ENCODE measurements at regions not wholly inside any gene's neighbourhood (a gene's known extent, or its start where the extent isn't known, plus 50 kb on each side); places are given as distances from the start of the nearest gene placed in this dataset.

DNA sequence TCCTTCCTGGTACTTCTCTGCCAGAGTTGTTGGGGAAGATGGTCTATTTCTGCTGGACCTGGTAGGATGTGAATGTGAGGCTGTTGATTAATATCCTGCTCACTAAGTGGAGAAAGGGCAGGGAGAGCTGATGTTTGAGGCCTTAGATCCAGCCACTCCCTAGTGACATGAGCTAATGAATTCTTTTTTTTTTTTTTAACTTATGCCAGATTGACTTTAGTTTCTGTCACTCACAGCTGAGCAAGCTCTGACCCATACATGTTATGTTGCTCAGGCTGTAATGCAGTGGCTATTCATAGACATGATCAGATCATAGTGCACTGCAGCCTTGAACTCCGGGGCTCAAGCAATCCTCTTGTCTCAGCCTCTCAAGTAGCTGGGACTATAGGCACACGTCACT, 75.1 kb upstream of the SPRY4 start:
- TF ChIP-seq, protein P1, sequence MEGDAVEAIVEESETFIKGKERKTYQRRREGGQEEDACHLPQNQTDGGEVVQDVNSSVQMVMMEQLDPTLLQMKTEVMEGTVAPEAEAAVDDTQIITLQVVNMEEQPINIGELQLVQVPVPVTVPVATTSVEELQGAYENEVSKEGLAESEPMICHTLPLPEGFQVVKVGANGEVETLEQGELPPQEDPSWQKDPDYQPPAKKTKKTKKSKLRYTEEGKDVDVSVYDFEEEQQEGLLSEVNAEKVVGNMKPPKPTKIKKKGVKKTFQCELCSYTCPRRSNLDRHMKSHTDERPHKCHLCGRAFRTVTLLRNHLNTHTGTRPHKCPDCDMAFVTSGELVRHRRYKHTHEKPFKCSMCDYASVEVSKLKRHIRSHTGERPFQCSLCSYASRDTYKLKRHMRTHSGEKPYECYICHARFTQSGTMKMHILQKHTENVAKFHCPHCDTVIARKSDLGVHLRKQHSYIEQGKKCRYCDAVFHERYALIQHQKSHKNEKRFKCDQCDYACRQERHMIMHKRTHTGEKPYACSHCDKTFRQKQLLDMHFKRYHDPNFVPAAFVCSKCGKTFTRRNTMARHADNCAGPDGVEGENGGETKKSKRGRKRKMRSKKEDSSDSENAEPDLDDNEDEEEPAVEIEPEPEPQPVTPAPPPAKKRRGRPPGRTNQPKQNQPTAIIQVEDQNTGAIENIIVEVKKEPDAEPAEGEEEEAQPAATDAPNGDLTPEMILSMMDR (IDR thresholded peaks at IDR 0.05 in 2 of 3, conservative IDR thresholded peaks at IDR 0.05 in 1 of 3; ENCODE audit: control insufficient read depth in 2 of 3, extremely low read depth in 1 of 3, insufficient read depth in 1 of 3, low read depth in 3 of 3, low read length in 3 of 3), result no peak
- TF ChIP-seq, protein P2, sequence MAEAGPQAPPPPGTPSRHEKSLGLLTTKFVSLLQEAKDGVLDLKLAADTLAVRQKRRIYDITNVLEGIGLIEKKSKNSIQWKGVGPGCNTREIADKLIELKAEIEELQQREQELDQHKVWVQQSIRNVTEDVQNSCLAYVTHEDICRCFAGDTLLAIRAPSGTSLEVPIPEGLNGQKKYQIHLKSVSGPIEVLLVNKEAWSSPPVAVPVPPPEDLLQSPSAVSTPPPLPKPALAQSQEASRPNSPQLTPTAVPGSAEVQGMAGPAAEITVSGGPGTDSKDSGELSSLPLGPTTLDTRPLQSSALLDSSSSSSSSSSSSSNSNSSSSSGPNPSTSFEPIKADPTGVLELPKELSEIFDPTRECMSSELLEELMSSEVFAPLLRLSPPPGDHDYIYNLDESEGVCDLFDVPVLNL (IDR thresholded peaks at IDR 0.05; ENCODE audit: low read depth, low read length), result no peak
- TF ChIP-seq SP1 (IDR thresholded peaks at IDR 0.05; ENCODE audit: low read depth, low read length), result no peak
- TF ChIP-seq, protein P3, sequence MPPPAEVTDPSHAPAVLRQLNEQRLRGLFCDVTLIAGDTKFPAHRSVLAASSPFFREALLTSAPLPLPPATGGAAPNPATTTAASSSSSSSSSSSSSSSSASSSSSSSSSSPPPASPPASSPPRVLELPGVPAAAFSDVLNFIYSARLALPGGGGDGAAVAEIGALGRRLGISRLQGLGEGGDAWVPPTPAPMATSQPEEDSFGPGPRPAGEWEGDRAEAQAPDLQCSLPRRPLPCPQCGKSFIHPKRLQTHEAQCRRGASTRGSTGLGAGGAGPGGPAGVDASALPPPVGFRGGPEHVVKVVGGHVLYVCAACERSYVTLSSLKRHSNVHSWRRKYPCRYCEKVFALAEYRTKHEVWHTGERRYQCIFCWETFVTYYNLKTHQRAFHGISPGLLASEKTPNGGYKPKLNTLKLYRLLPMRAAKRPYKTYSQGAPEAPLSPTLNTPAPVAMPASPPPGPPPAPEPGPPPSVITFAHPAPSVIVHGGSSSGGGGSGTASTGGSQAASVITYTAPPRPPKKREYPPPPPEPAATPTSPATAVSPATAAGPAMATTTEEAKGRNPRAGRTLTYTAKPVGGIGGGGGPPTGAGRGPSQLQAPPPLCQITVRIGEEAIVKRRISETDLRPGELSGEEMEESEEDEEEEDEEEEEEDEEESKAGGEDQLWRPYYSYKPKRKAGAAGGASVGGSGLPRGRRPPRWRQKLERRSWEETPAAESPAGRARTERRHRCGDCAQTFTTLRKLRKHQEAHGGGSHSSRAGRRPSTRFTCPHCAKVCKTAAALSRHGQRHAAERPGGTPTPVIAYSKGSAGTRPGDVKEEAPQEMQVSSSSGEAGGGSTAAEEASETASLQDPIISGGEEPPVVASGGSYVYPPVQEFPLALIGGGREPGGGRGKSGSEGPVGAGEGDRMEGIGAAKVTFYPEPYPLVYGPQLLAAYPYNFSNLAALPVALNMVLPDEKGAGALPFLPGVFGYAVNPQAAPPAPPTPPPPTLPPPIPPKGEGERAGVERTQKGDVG (CRISPR knock-in tag; IDR thresholded peaks at IDR 0.05), result no peak
- no peak for TF ChIP-seq TAF1 (IDR thresholded peaks at IDR 0.05; ENCODE audit: borderline replicate concordance, low read depth, low read length)
- no peak for TF ChIP-seq TCF12 (IDR thresholded peaks at IDR 0.05; ENCODE audit: low read depth, low read length)
- TF ChIP-seq, protein P4, sequence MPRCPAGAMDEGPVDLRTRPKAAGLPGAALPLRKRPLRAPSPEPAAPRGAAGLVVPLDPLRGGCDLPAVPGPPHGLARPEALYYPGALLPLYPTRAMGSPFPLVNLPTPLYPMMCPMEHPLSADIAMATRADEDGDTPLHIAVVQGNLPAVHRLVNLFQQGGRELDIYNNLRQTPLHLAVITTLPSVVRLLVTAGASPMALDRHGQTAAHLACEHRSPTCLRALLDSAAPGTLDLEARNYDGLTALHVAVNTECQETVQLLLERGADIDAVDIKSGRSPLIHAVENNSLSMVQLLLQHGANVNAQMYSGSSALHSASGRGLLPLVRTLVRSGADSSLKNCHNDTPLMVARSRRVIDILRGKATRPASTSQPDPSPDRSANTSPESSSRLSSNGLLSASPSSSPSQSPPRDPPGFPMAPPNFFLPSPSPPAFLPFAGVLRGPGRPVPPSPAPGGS (IDR thresholded peaks at IDR 0.05; ENCODE audit: borderline replicate concordance, insufficient read depth, low read depth, low read length, poor library complexity, severe bottlenecking), result no peak
- no peak for TF ChIP-seq POLR2A (IDR thresholded peaks at IDR 0.05; ENCODE audit: low read depth, low read length)
- no peak for TF ChIP-seq ETV6 (conservative IDR thresholded peaks at IDR 0.05 in 1 of 2, IDR thresholded peaks at IDR 0.05 in 1 of 2; ENCODE audit: borderline replicate concordance in 1 of 2, low read depth in 1 of 2)
- TF ChIP-seq IRF4 (IDR thresholded peaks at IDR 0.05; ENCODE audit: low read depth, low read length), result no peak
- TF ChIP-seq POLR2AphosphoS5 (IDR thresholded peaks at IDR 0.05; ENCODE audit: low read length), result no peak
- TF ChIP-seq, protein P5, sequence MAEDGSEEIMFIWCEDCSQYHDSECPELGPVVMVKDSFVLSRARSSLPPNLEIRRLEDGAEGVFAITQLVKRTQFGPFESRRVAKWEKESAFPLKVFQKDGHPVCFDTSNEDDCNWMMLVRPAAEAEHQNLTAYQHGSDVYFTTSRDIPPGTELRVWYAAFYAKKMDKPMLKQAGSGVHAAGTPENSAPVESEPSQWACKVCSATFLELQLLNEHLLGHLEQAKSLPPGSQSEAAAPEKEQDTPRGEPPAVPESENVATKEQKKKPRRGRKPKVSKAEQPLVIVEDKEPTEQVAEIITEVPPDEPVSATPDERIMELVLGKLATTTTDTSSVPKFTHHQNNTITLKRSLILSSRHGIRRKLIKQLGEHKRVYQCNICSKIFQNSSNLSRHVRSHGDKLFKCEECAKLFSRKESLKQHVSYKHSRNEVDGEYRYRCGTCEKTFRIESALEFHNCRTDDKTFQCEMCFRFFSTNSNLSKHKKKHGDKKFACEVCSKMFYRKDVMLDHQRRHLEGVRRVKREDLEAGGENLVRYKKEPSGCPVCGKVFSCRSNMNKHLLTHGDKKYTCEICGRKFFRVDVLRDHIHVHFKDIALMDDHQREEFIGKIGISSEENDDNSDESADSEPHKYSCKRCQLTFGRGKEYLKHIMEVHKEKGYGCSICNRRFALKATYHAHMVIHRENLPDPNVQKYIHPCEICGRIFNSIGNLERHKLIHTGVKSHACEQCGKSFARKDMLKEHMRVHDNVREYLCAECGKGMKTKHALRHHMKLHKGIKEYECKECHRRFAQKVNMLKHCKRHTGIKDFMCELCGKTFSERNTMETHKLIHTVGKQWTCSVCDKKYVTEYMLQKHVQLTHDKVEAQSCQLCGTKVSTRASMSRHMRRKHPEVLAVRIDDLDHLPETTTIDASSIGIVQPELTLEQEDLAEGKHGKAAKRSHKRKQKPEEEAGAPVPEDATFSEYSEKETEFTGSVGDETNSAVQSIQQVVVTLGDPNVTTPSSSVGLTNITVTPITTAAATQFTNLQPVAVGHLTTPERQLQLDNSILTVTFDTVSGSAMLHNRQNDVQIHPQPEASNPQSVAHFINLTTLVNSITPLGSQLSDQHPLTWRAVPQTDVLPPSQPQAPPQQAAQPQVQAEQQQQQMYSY (CRISPR knock-in tag; IDR thresholded peaks at IDR 0.05), result no peak

All from GM12878 (cell line).